Suprapubic skin (tissue), 4 donors: ENCODE measurements at regions not wholly inside any gene's neighbourhood (a gene's known extent, or its start where the extent isn't known, plus 50 kb on each side); places are given as distances from the start of the nearest gene placed in this dataset.

ENCODE experiments used
- DNase-seq, 2 donors: peaks; one replicate each; pipeline ENCODE4 v3.0.0-alpha.2; 2019; ENCODE audit warnings: low spot score in 2 of 2
- H3K27ac ChIP-seq: fragments of 200-600 bp; sonication (generic); one replicate; pipeline ENCODE4 v1.5.1; 2019
- H3K27me3 ChIP-seq: fragments of 200-600 bp; sonication (generic); one replicate; pipeline ENCODE4 v1.5.1; 2019
- H3K36me3 ChIP-seq: fragments of 200-600 bp; sonication (generic); one replicate; pipeline ENCODE4 v1.5.1; 2019
- H3K4me1 ChIP-seq: fragments of 200-600 bp; sonication (generic); one replicate; pipeline ENCODE4 v1.5.1; 2019
- H3K4me3 ChIP-seq: fragments of 200-600 bp; sonication (generic); one replicate; pipeline ENCODE4 v1.5.1; 2019; ENCODE audit warnings: mild to moderate bottlenecking
- H3K9me3 ChIP-seq: fragments of 200-600 bp; sonication (generic); one replicate; pipeline ENCODE4 v1.5.1; 2019
- CTCF ChIP-seq, 2 donors: fragments of 200-600 bp in 1 of 2; fragments of 450-650 bp in 1 of 2; sonication (generic) in 1 of 2; IDR thresholded peaks; one replicate each; pipeline ENCODE4 v1.5.1; 2016 to 2019; ENCODE audit warnings: antibody characterized with exemption in 2 of 2, mild to moderate bottlenecking in 1 of 2, moderate library complexity in 1 of 2
- EP300 ChIP-seq: sonication (generic); formaldehyde crosslinking; IDR thresholded peaks from one replicate; pipeline ENCODE4 v1.6.1; 2017; ENCODE audit warnings: antibody characterized with exemption
- POLR2A ChIP-seq, 2 donors: fragments of 450-650 bp; IDR thresholded peaks; one replicate each; pipeline ENCODE4 v1.6.1; 2017; ENCODE audit warnings: antibody characterized with exemption in 2 of 2, mild to moderate bottlenecking in 2 of 2, moderate library complexity in 2 of 2
- POLR2AphosphoS5 ChIP-seq, 3 donors: sonication (generic); formaldehyde crosslinking; IDR thresholded peaks; one replicate each; pipeline ENCODE4 v1.6.1; 2017; ENCODE audit warnings: antibody characterized with exemption in 3 of 3

- H3K4me1 ChIP-seq: no peaks in the 10 kb centered on the region
- TF ChIP-seq POLR2AphosphoS5 (IDR thresholded peaks at IDR 0.05) (no peak), CTCF (IDR thresholded peaks at IDR 0.05) (no peak), POLR2A (IDR thresholded peaks at IDR 0.05) (no peak), EP300 (no peak)
- no peaks in the 10 kb centered on the region for H3K27me3 ChIP-seq
- no peaks in the 10 kb centered on the region for H3K9me3 ChIP-seq
- no peak overlapping the region for H3K4me3 ChIP-seq
- H3K27ac ChIP-seq: no peak overlapping the region
- no peaks in the 10 kb centered on the region for H3K36me3 ChIP-seq
- no peak for DNase-seq
Measured at GRCh38 chr10:25877296-25877695, 56.7 kb upstream of the MYO3A start.
